PC-3 (cell line): ENCODE measurements at regions not wholly inside any gene's neighbourhood (a gene's known extent, or its start where the extent isn't known, plus 50 kb on each side); places are given as distances from the start of the nearest gene placed in this dataset.

Source experiments
- CTCF ChIP-seq: fragments of 300-600 bp; sonication (generic); conservative IDR thresholded peaks from 2 replicates; pipeline ENCODE4 v1.5.1; 2017; ENCODE audit warnings: antibody characterized with exemption, low read depth, mild to moderate bottlenecking, low read length
- EZH2 ChIP-seq: fragments of 300-600 bp; sonication (generic); IDR thresholded peaks from one replicate; pipeline ENCODE4 v1.6.1; 2017; ENCODE audit warnings: antibody characterized with exemption, mild to moderate bottlenecking, low read length; ENCODE audit not compliant: unreplicated experiment

GRCh38 chr11:121766991-121767390, 314.2 kb upstream of the SORL1-AS1 start:
- TF ChIP-seq CTCF (no peak), EZH2 (no peak)
